Pancreas (tissue), 10 donors: ENCODE measurements at regions not wholly inside any gene's neighbourhood (a gene's known extent, or its start where the extent isn't known, plus 50 kb on each side); places are given as distances from the start of the nearest gene placed in this dataset.

Experiments
- ATAC-seq, 4 donors: fragments of 200-7000 bp; cut with Tn5 transposase; one replicate each; pipeline versions ENCODE4 v1.8.0 to v1.9.1; 2020; ENCODE audit warnings: mild to moderate bottlenecking in 4 of 4, moderate library complexity in 4 of 4
- DNase-seq, 6 donors: peaks; one replicate each; pipeline ENCODE4 v3.0.0-alpha.2; 2020
- FAIRE-seq: peaks from 2 replicates; lab custom pipeline; 2012; peaks lifted over from hg19 to GRCh38; lab: Jason Lieb, UNC
- H3K27ac ChIP-seq, 4 donors: fragments of 200-600 bp; sonication (generic); 1 replicate in 3 of 4; 2 replicates in 1 of 4; pipeline versions ENCODE4 v1.5.0 to v1.8.0; 2020
- H3K27me3 ChIP-seq, 4 donors: fragments of 200-600 bp; one replicate each; pipeline ENCODE4 v1.8.0; 2021
- H3K36me3 ChIP-seq, 3 donors: fragments of 200-600 bp; sonication (generic) in 1 of 3; one replicate each; pipeline versions ENCODE4 v1.5.0 to v1.8.0; 2020 to 2021
- H3K4me1 ChIP-seq, 3 donors: fragments of 200-600 bp; one replicate each; pipeline ENCODE4 v1.8.0; 2021
- H3K4me3 ChIP-seq, 4 donors: fragments of 200-600 bp; sonication (generic) in 2 of 4; one replicate each; pipeline versions ENCODE4 v1.5.0 to v1.8.0; 2020 to 2021
- H3K9me3 ChIP-seq, 4 donors: fragments of 200-600 bp; one replicate each; pipeline ENCODE4 v1.8.0; 2021
- WGBS, 2 donors: extraction: QIAGEN DNeasy Blood & Tissue Kit; methylation state at CpG; one replicate each; pipeline ENCODE4 v1.1.7; 2013; 5-methylcytosine and 5-hydroxymethylcytosine counted together
- intact Hi-C, 3 donors: fragments of 100-400 bp; cut with DNase I; formaldehyde crosslinking; loops; one replicate each; pipeline versions ENCODE4 v1.11.1 to v1.14.2; 2022
- TF ChIP-seq, protein P1 (sequence below), 4 donors: fragments of 200-600 bp; sonication (generic) in 3 of 4; IDR thresholded peaks; one replicate each; pipeline versions ENCODE4 v1.5.0 to v1.8.0; 2021; ENCODE audit warnings: antibody characterized with exemption in 4 of 4
- donor health status: healthy with polysubstance abuse.
- donor health status: DM: no; HTN: no; CAD: no; lungs with moderate emphysema.
- donor health status: DM: no; HTN: no; CAD: no.
- donor health status: control.
- donor health status: control.
- donor health status: Bipolar disorder and iron deficiency.
- donor health status: DM: yes; HTN: yes; CAD: no.
- donor health status: DM: no; HTN: no; CAD: no.
- donor health status: DM: no; HTN: no; CAD: no.
- donor health status: DM: yes; HTN: yes; CAD: no.

DNA sequence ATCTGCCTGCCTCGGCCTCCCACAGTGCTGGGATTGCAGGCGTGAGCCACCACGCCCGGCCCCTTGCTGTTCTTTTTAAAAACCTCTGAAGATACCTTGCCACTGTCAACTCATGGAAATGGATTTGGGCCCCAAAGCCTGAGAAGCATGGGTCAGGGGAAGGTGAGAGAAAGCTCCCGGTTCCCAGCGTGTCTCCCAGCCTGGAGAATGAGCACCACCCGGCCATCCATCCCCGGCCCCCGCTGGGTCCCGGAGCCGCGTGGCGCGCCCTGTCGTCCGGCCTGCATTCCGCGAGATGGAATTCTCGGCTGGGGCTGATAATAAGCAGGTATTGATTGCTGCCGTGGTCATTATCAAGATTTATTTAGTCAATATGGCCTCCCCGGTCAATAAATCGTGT, 126.5 kb upstream of the MYL2 start:
- intact Hi-C loops, result no loop called here
- no peaks in the 10 kb centered on the region for H3K9me3 ChIP-seq
- no peak overlapping the region for H3K27ac ChIP-seq
- TF ChIP-seq, protein P1, sequence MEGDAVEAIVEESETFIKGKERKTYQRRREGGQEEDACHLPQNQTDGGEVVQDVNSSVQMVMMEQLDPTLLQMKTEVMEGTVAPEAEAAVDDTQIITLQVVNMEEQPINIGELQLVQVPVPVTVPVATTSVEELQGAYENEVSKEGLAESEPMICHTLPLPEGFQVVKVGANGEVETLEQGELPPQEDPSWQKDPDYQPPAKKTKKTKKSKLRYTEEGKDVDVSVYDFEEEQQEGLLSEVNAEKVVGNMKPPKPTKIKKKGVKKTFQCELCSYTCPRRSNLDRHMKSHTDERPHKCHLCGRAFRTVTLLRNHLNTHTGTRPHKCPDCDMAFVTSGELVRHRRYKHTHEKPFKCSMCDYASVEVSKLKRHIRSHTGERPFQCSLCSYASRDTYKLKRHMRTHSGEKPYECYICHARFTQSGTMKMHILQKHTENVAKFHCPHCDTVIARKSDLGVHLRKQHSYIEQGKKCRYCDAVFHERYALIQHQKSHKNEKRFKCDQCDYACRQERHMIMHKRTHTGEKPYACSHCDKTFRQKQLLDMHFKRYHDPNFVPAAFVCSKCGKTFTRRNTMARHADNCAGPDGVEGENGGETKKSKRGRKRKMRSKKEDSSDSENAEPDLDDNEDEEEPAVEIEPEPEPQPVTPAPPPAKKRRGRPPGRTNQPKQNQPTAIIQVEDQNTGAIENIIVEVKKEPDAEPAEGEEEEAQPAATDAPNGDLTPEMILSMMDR (IDR thresholded peaks at IDR 0.05), result no peak
- no peak for ATAC-seq
- no peaks in the 10 kb centered on the region for H3K4me1 ChIP-seq
- WGBS, 2 donors, result 38 to 47% methylated on average over 22 of the region's 22 CpGs
- H3K27me3 ChIP-seq, result no peaks in the 10 kb centered on the region
- no peak overlapping the region for H3K4me3 ChIP-seq
- no peak for FAIRE-seq
- H3K36me3 ChIP-seq, result no peaks in the 10 kb centered on the region
- peak in 1 of 6 donors; percentile 25 for DNase-seq

DNA sequence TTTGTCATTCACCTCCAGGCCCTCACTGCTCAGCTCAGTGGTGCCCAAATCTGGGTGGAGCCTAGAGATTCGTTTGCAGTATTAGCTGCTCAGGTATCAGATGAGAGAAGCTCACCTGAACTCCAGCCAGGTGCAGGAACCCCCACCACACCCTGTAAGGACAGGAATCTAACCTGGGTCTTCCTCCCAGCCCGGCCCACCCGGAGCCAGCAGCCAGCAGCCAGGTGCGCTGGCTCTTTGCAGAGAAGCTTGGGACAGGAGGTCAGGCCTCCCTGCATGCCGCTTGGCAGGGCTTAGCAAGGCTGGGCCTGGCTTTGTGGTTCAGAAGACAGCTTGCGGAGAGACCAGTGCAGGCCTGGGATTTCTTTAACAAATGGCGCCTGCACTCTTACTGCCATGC, 125.6 kb upstream of the MYL2 start:
- 84 to 86% methylated on average over 7 of the region's 7 CpGs for WGBS, 2 donors
- ATAC-seq (no peak), DNase-seq (peak in 1 of 6 donors; percentile 35), FAIRE-seq (no peak)
- Histone ChIP-seq H3K27me3 (no peaks in the 10 kb centered on the region), H3K4me3 (no peak overlapping the region), H3K4me1 (no peaks in the 10 kb centered on the region), H3K9me3 (no peaks in the 10 kb centered on the region), H3K27ac (no peak overlapping the region), H3K36me3 (no peaks in the 10 kb centered on the region)
- TF ChIP-seq, protein P1 (IDR thresholded peaks at IDR 0.05), result no peak
- intact Hi-C loops, result no loop called here

DNA sequence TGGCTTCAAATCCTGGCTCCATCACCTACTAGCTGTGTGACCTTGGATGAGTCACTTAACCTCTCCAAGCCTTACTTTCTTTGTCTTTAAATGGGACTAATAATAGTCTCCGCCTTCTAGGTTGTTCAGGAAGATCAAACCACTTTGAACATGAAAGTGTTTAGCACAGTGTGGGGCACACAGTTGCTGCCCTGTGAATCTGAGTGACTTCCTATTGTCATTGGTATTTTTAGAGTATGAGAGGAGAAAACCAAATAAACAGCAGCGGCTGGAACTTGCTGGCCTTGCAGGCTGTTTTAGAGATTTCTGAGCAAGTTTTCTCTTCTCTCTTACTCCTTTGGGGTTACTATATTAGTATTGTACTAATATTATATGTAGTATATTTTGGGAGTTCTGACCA, 120.7 kb upstream of the MYL2 start:
- TF ChIP-seq, protein P1 (IDR thresholded peaks at IDR 0.05), result no peak
- intact Hi-C loops, result no loop called here
- H3K4me1 ChIP-seq, result no peaks in the 10 kb centered on the region
- ATAC-seq (no peak), DNase-seq (no peak), FAIRE-seq (no peak)
- peaks cover 0 to 5% (median under 1%) of the 10 kb centered on the region in 4 donors for H3K27me3 ChIP-seq
- H3K4me3 ChIP-seq, result no peak overlapping the region
- no peak overlapping the region for H3K27ac ChIP-seq
- H3K36me3 ChIP-seq, result no peaks in the 10 kb centered on the region
- 91% methylated on average over 2 of the region's 2 CpGs for WGBS, 2 donors
- H3K9me3 ChIP-seq, result no peaks in the 10 kb centered on the region

DNA sequence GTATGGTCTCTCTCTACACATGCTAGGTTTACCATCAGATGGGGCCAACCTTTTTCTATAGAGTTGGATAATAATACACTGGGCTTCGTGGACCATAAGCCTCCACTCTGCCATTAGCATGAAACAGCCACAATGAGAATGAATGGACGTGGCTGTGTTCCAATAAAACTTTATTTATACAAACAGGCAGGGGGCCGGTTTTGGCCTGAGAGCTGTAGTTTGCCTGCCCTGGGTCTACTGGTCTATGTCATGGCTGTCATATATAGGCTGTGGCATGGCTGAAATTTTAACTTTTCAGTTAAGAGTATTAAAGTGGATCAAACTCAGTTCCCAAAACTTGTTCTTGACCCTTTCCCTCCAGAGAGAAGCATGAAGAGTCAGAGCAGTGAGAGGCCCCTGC, 120.3 kb upstream of the MYL2 start:
- Histone ChIP-seq H3K27me3 (peaks cover 0 to 5% (median 2%) of the 10 kb centered on the region in 4 donors), H3K4me3 (no peak overlapping the region), H3K9me3 (no peaks in the 10 kb centered on the region), H3K36me3 (no peaks in the 10 kb centered on the region), H3K4me1 (no peaks in the 10 kb centered on the region), H3K27ac (no peak overlapping the region)
- WGBS, 2 donors, result 77 to 79% methylated on average over 3 of the region's 3 CpGs
- TF ChIP-seq, protein P1 (IDR thresholded peaks at IDR 0.05), result no peak
- FAIRE-seq, result no peak
- peak in 1 of 6 donors; percentile 3 for DNase-seq
- intact Hi-C loops, result no loop called here
- ATAC-seq, result no peak

DNA sequence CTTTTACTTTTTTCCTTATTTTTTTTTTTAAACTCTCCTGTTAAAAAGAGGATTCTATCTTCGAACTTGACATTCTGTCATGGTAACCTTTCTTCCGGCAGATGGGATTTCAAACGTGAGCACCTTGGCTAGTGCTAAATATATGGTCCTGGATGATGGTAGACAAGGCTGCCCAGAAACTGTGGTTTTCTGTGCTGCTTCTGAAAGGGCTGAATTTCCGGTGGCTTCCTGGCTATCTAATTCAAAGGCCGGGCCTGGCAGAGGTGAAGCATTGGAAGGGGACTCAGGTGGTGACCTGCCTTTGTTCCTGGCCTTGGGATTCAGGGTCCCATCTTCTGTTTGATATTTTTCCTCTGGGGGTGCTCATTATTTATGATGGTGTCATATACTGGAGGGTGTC, 118.6 kb upstream of the MYL2 start:
- Histone ChIP-seq H3K27me3 (peaks cover 0 to 12% (median 4%) of the 10 kb centered on the region in 4 donors), H3K36me3 (no peaks in the 10 kb centered on the region), H3K4me3 (no peak overlapping the region), H3K27ac (no peak overlapping the region), H3K4me1 (no peaks in the 10 kb centered on the region), H3K9me3 (no peaks in the 10 kb centered on the region)
- TF ChIP-seq, protein P1 (IDR thresholded peaks at IDR 0.05), result no peak
- DNase-seq (peak in 1 of 6 donors; percentile 9), ATAC-seq (no peak), FAIRE-seq (no peak)
- intact Hi-C loops, result no loop called here
- 59 to 66% methylated on average over 5 of the region's 5 CpGs for WGBS, 2 donors
